A549 (cell line): ENCODE measurements at regions not wholly inside any gene's neighbourhood (a gene's known extent, or its start where the extent isn't known, plus 50 kb on each side); places are given as distances from the start of the nearest gene placed in this dataset.

Experiments
- BHLHE40 ChIP-seq: IDR thresholded peaks from 2 replicates; pipeline ENCODE4 v1.6.1; 2012; ENCODE audit warnings: low read depth, low read length, inconsistent platforms
- CHD4 ChIP-seq: fragments of 200-600 bp; sonication (generic); IDR thresholded peaks from 2 replicates; pipeline ENCODE4 v1.6.1; 2016; ENCODE audit warnings: antibody characterized with exemption, mild to moderate bottlenecking, borderline replicate concordance
- CTCF ChIP-seq: fragments of >200 bp; sonication (Bioruptor Twin); formaldehyde crosslinking; IDR thresholded peaks from 3 replicates; pipeline ENCODE4 v1.5.1; 2016
- ELK1 ChIP-seq: fragments of 150-350 bp; IDR thresholded peaks from 2 replicates; pipeline ENCODE4 v1.6.1; 2014; ENCODE audit warnings: low read depth, mild to moderate bottlenecking, low read length
- EP300 ChIP-seq, 2 experiments: fragments of >200 bp; sonication (Bioruptor Twin); formaldehyde crosslinking; IDR thresholded peaks; 2 replicates in 1 of 2; 3 replicates in 1 of 2; pipeline ENCODE4 v1.6.1; 2016 to 2017
- JUNB ChIP-seq: fragments of >200 bp; sonication (Bioruptor Twin); formaldehyde crosslinking; IDR thresholded peaks from 2 replicates; pipeline ENCODE4 v1.6.1; 2016
- MAX ChIP-seq: IDR thresholded peaks from 2 replicates; pipeline ENCODE4 v1.6.1; 2012
- MYC ChIP-seq: IDR thresholded peaks from 2 replicates; pipeline ENCODE4 v1.6.1; 2012; ENCODE audit warnings: mild to moderate bottlenecking, inconsistent platforms, low read length, improper control_type of control experiment, borderline replicate concordance
- PBX3 ChIP-seq: IDR thresholded peaks from 2 replicates; pipeline ENCODE4 v1.6.1; 2012
- POLR2A ChIP-seq: IDR thresholded peaks from 2 replicates; pipeline ENCODE4 v1.6.1; 2012; ENCODE audit warnings: mild to moderate bottlenecking, low read length
- RAD21 ChIP-seq, 2 experiments: fragments of >200 bp in 1 of 2; sonication (Bioruptor Twin) in 1 of 2; formaldehyde crosslinking in 1 of 2; IDR thresholded peaks in 1 of 2; conservative IDR thresholded peaks in 1 of 2; 2 replicates in 1 of 2; 3 replicates in 1 of 2; pipeline ENCODE4 v1.6.1; 2012 to 2018; ENCODE audit warnings: inconsistent platforms in 1 of 2
- RARB ChIP-seq: fragments of 250-450 bp; sonication (Bioruptor Pico); IDR thresholded peaks from 2 replicates; pipeline ENCODE4 v1.8.0; 2021; ENCODE audit warnings: mild to moderate bottlenecking, moderate library complexity
- SREBF2 ChIP-seq: fragments of 450-650 bp; IDR thresholded peaks from 2 replicates; pipeline ENCODE4 v1.6.1; 2014; ENCODE audit warnings: mild to moderate bottlenecking, moderate library complexity
- TP53 ChIP-seq: fragments of 250-450 bp; sonication (Bioruptor Pico); IDR thresholded peaks from 2 replicates; pipeline ENCODE4 v1.5.0; 2021; ENCODE audit warnings: mild to moderate bottlenecking, moderate library complexity

GRCh38 chr7:42805601-42806000 lies 106.3 kb downstream of the C7orf25 start:
- no peak for TF ChIP-seq JUNB
- no peak for TF ChIP-seq ELK1
- TF ChIP-seq CTCF, result no peak
- TF ChIP-seq MYC, result no peak
- TF ChIP-seq MAX, result no peak
- TF ChIP-seq BHLHE40, result no peak
- TF ChIP-seq POLR2A, result no peak
- TF ChIP-seq EP300 (IDR thresholded peaks at IDR 0.05), result no peak
- no peak for TF ChIP-seq RAD21 (conservative IDR thresholded peaks at IDR 0.05 in 1 of 2, IDR thresholded peaks at IDR 0.05 in 1 of 2)
- TF ChIP-seq TP53 (CRISPR knock-in tag), result no peak
- TF ChIP-seq SREBF2, result no peak
- no peak for TF ChIP-seq CHD4
- TF ChIP-seq PBX3, result no peak
- no peak for TF ChIP-seq RARB
